GM12878 (cell line): ENCODE measurements at regions not wholly inside any gene's neighbourhood (a gene's known extent, or its start where the extent isn't known, plus 50 kb on each side); places are given as distances from the start of the nearest gene placed in this dataset.

Source experiments
- ATAC-seq: fragments of 200-7000 bp; cut with Tn5 transposase; 3 replicates; pipeline ENCODE4 v1.9.1; 2020; ENCODE audit warnings: mild to moderate bottlenecking, moderate library complexity
- BruUV-seq: library from RNA; stranded (reverse); fragments of 400-500 nt; replicated peaks from 2 replicates; lab custom pipeline; 2021; lab: Mats Ljungman, UMichigan
- CTCF ChIA-PET: fragments of 300-600 bp; sonication (Branson Sonifier 250); formaldehyde crosslinking; extraction: SDS; loops from one replicate; lab custom pipeline; 2021; ENCODE audit warnings: inconsistent platforms; lab: Yijun Ruan, JAX
- POLR2A ChIA-PET: fragments of 350-600 bp; formaldehyde crosslinking; extraction: SDS; loops from one replicate; lab custom pipeline; 2021; ENCODE audit warnings: inconsistent platforms; lab: Charles Lee
- RAD21 ChIA-PET: fragments of 300-600 bp; sonication (Branson Sonifier 250); formaldehyde crosslinking; loops from one replicate; lab custom pipeline; 2023; ENCODE audit warnings: antibody characterized with exemption; ENCODE audit not compliant: unreplicated experiment; lab: Charles Lee
- SMC1A ChIA-PET: fragments of 300-600 bp; sonication (Branson Sonifier 250); formaldehyde crosslinking; loops from one replicate; lab custom pipeline; 2023; ENCODE audit not compliant: unreplicated experiment, uncharacterized antibody; lab: Charles Lee
- DNase-seq: peaks from one replicate; pipeline ENCODE4 v3.0.0-alpha.2; 2011; ENCODE audit warnings: low read depth, low spot score
- FAIRE-seq: peaks from 3 replicates; lab custom pipeline; 2011; peaks lifted over from hg19 to GRCh38; lab: Jason Lieb, UNC
- H2AFZ ChIP-seq: 2 replicates; pipeline ENCODE4 v1.6.0; 2011; ENCODE audit warnings: low read depth, low read length, control low read depth; ENCODE audit not compliant: control insufficient read depth
- H3K27ac ChIP-seq: 2 replicates; pipeline ENCODE4 v1.5.1; 2011; ENCODE audit warnings: control low read depth; ENCODE audit not compliant: control insufficient read depth, insufficient read depth
- H3K27me3 ChIP-seq, 2 experiments: replicated peaks in 1 of 2; 2 replicates each; pipeline versions ENCODE4 v1.6.0 to v1.6.1; 2011; ENCODE audit warnings: low read length in 1 of 2; ENCODE audit not compliant: control insufficient read depth in 2 of 2, insufficient read depth in 2 of 2
- H3K36me3 ChIP-seq, 2 experiments: 2 replicates each; pipeline ENCODE4 v1.5.1; 2011; ENCODE audit warnings: low read length in 1 of 2; ENCODE audit not compliant: control insufficient read depth in 2 of 2, insufficient read depth in 2 of 2
- H3K4me1 ChIP-seq: 2 replicates; pipeline ENCODE4 v1.6.1; 2011; ENCODE audit warnings: mild to moderate bottlenecking, low read length, moderate library complexity, mixed read lengths; ENCODE audit not compliant: control insufficient read depth, insufficient read depth
- H3K4me2 ChIP-seq: 2 replicates; pipeline ENCODE4 v1.6.0; 2011; ENCODE audit warnings: control low read depth; ENCODE audit not compliant: control insufficient read depth, insufficient read depth
- H3K4me3 ChIP-seq: fragments of 200-600 bp; sonication (generic); 2 replicates; pipeline ENCODE4 v1.5.1; 2016
- H3K79me2 ChIP-seq: 2 replicates; pipeline ENCODE4 v1.6.0; 2011; ENCODE audit warnings: low read length; ENCODE audit not compliant: control insufficient read depth, insufficient read depth
- H3K9ac ChIP-seq: 2 replicates; pipeline ENCODE4 v1.8.0; 2011; ENCODE audit warnings: low read length, control low read depth, mixed read lengths; ENCODE audit not compliant: control insufficient read depth, insufficient read depth
- H3K9me3 ChIP-seq: replicated peaks from 3 replicates; pipeline ENCODE4 v1.5.1; 2011; ENCODE audit warnings: mild to moderate bottlenecking, low read length; ENCODE audit not compliant: control insufficient read depth, insufficient read depth
- H4K20me1 ChIP-seq: 2 replicates; pipeline ENCODE4 v1.6.0; 2011; ENCODE audit not compliant: control insufficient read depth, insufficient read depth
- PKNOX1 ChIP-seq: fragments of 450-650 bp; IDR thresholded peaks from 2 replicates; pipeline ENCODE4 v1.6.1; 2016; ENCODE audit warnings: mild to moderate bottlenecking
- RELA ChIP-seq: fragments of 450-650 bp; IDR thresholded peaks from 2 replicates; pipeline ENCODE4 v1.8.0; 2014; ENCODE audit warnings: borderline replicate concordance; ENCODE audit not compliant: partially characterized antibody
- ZNF687 ChIP-seq: fragments of 450-650 bp; IDR thresholded peaks from 2 replicates; pipeline ENCODE4 v1.6.1; 2017; ENCODE audit warnings: mild to moderate bottlenecking, moderate library complexity
- in situ Hi-C: fragments of 300-500 bp; cut with MboI; formaldehyde crosslinking; loops from 9 replicates; pipeline ENCODE4 v1.14.3; 2018; ENCODE audit warnings: mixed read lengths
- intact Hi-C: fragments of 100-400 bp; cut with micrococcal nuclease; formaldehyde crosslinking; loops from one replicate; pipeline ENCODE4 v1.14.2; 2022; ENCODE audit not compliant: unreplicated experiment
- TF ChIP-seq, protein P1 (sequence below): IDR thresholded peaks from 2 replicates; pipeline ENCODE4 v1.6.1; 2012; ENCODE audit warnings: improper control_type of control experiment, low read depth, low read length; ENCODE audit not compliant: insufficient replicate concordance

DNA sequence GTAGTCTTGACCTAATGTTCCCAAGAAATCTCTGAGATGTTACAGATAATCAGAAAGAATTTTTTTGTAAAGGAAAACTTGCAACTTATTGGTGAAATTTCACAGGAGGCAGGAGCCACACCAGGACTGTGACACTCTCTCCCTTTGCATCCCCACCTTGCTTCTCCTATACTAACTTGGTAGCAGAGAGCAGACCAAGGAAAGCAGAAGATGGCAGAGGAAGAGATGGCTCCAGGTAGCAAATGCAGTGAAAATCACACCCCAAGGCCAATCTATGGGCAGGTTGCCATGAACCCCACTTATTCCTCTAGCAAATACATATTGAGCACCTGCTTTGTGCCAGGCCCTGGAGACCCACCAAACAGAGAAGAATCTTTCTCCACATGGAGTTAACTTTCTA lies 303.4 kb upstream of the C1orf174 start:
- POLR2A ChIA-PET, result no interaction called here
- intact Hi-C loops, result no loop called here
- RAD21 ChIA-PET, result no interaction called here

More for the DNA sequence above, 303.4 kb upstream of the C1orf174 start:
- no peaks in the 10 kb centered on the region for H4K20me1 ChIP-seq
- DNase-seq (no peak), FAIRE-seq (no peak), ATAC-seq (no peak)
- TF ChIP-seq PKNOX1 (no peak), ZNF687 (no peak), RELA (no peak)
- TF ChIP-seq, protein P1, sequence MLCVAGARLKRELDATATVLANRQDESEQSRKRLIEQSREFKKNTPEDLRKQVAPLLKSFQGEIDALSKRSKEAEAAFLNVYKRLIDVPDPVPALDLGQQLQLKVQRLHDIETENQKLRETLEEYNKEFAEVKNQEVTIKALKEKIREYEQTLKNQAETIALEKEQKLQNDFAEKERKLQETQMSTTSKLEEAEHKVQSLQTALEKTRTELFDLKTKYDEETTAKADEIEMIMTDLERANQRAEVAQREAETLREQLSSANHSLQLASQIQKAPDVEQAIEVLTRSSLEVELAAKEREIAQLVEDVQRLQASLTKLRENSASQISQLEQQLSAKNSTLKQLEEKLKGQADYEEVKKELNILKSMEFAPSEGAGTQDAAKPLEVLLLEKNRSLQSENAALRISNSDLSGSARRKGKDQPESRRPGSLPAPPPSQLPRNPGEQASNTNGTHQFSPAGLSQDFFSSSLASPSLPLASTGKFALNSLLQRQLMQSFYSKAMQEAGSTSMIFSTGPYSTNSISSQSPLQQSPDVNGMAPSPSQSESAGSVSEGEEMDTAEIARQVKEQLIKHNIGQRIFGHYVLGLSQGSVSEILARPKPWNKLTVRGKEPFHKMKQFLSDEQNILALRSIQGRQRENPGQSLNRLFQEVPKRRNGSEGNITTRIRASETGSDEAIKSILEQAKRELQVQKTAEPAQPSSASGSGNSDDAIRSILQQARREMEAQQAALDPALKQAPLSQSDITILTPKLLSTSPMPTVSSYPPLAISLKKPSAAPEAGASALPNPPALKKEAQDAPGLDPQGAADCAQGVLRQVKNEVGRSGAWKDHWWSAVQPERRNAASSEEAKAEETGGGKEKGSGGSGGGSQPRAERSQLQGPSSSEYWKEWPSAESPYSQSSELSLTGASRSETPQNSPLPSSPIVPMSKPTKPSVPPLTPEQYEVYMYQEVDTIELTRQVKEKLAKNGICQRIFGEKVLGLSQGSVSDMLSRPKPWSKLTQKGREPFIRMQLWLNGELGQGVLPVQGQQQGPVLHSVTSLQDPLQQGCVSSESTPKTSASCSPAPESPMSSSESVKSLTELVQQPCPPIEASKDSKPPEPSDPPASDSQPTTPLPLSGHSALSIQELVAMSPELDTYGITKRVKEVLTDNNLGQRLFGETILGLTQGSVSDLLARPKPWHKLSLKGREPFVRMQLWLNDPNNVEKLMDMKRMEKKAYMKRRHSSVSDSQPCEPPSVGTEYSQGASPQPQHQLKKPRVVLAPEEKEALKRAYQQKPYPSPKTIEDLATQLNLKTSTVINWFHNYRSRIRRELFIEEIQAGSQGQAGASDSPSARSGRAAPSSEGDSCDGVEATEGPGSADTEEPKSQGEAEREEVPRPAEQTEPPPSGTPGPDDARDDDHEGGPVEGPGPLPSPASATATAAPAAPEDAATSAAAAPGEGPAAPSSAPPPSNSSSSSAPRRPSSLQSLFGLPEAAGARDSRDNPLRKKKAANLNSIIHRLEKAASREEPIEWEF, result no peak
- no peak overlapping the region for H3K9ac ChIP-seq
- no peaks in the 10 kb centered on the region for H3K27me3 ChIP-seq
- H3K9me3 ChIP-seq, result no peaks in the 10 kb centered on the region; the same call in 2 of the 3 replicates
- no TSS peak for BruUV-seq
- H3K4me3 ChIP-seq, result no peak overlapping the region
- CTCF ChIA-PET, result no interaction called here
- H3K27ac ChIP-seq, result no peak overlapping the region
- no peaks in the 10 kb centered on the region for H3K79me2 ChIP-seq
- in situ Hi-C loops, result loop anchor here (25.0 kb wide), 1 partner anchor 1516 kb away; no protein-coding TSS in a partner anchor
- H3K4me1 ChIP-seq, result no peaks in the 10 kb centered on the region
- H3K4me2 ChIP-seq, result no peak overlapping the region
- SMC1A ChIA-PET, result no interaction called here
- no peak overlapping the region for H2AFZ ChIP-seq
- H3K36me3 ChIP-seq, result no peaks in the 10 kb centered on the region
